ENCODE measurements at regions not wholly inside any gene's neighbourhood (a gene's known extent, or its start where the extent isn't known, plus 50 kb on each side); places are given as distances from the start of the nearest gene placed in this dataset.

GRCh38 chr3:196131921-196132320 is 50.0 kb upstream of the TFRC start:
- no peaks in the 10 kb centered on the region for H3K79me2 ChIP-seq (ENCODE audit: insufficient read depth, low read length)
- H3K9me3 ChIP-seq (replicated peaks in 1 of 2; ENCODE audit: control insufficient read depth in 1 of 2, insufficient read depth in 1 of 2, low read length in 2 of 2), result no peaks in the 10 kb centered on the region
- DNase-seq, result no peak
- Mint-ChIP-seq H3K27ac (no peak overlapping the region), H3K27me3 (ENCODE audit: low read depth in 3 of 3) (peaks cover 0 to 6% (median 2%) of the 10 kb centered on the region in 3 donors), H3K4me3 (no peak overlapping the region), H3K36me3 (no peaks in the 10 kb centered on the region), H3K9me3 (no peaks in the 10 kb centered on the region), H3K4me1 (peaks cover 9% of the 10 kb centered on the region)
- H3K27me3 ChIP-seq (ENCODE audit: control insufficient read depth in 2 of 2, insufficient read depth in 2 of 2, low read length in 2 of 2), result no peaks in the 10 kb centered on the region
- peaks cover 0 to 5% of the 10 kb centered on the region in 2 donors for H3K4me1 ChIP-seq (ENCODE audit: control insufficient read depth in 1 of 2, insufficient read depth in 2 of 2, low read length in 2 of 2)
- H3K4me2 ChIP-seq (replicated peaks; ENCODE audit: extremely low read depth, low read length, poor library complexity, severe bottlenecking), result no peak overlapping the region
- TF ChIP-seq CTCF (IDR thresholded peaks at IDR 0.05), result no peak
- no peaks in the 10 kb centered on the region for H4K20me1 ChIP-seq (ENCODE audit: insufficient read depth, low read length)
- 88% methylated on average over 13 of the region's 13 CpGs for WGBS (ENCODE audit: insufficient coverage)
- no peak overlapping the region for H3K4me3 ChIP-seq (replicated peaks in 1 of 3; ENCODE audit: low read depth in 2 of 3, low read length in 3 of 3)
- H3K9ac ChIP-seq (ENCODE audit: insufficient read depth, low read length, poor library complexity, severe bottlenecking), result no peak overlapping the region
- H3K27ac ChIP-seq (ENCODE audit: low read depth in 1 of 2, low read length in 2 of 2), result no peak overlapping the region
- H3K36me3 ChIP-seq (replicated peaks in 1 of 2; ENCODE audit: control insufficient read depth in 1 of 2, insufficient read depth in 2 of 2, low read length in 2 of 2), result no peaks in the 10 kb centered on the region
- no peak overlapping the region for H2AFZ ChIP-seq (ENCODE audit: insufficient read depth, low read depth, low read length, poor library complexity, severe bottlenecking)
- intact Hi-C loops (cut with micrococcal nuclease), result no loop called here
